PC-3 (cell line): ENCODE measurements at regions not wholly inside any gene's neighbourhood (a gene's known extent, or its start where the extent isn't known, plus 50 kb on each side); places are given as distances from the start of the nearest gene placed in this dataset.
"Not testable (repeated sequence)": the region's sequence is repeated elsewhere in the genome, so short reads cannot be mapped to it uniquely, and the experiment has no call there.

Source experiments
- ATAC-seq: fragments of 200-7000 bp; cut with Tn5 transposase; 2 replicates; pipeline ENCODE4 v1.9.1; 2020; ENCODE audit warnings: mild to moderate bottlenecking, moderate library complexity
- BruUV-seq: library from RNA; stranded (reverse); fragments of 400-500 nt; replicated peaks from 2 replicates; lab custom pipeline; 2021; lab: Mats Ljungman, UMichigan
- CTCF ChIA-PET: fragments of 300-600 bp; sonication (Branson Sonifier 250); formaldehyde crosslinking; loops from one replicate; lab custom pipeline; 2022; ENCODE audit warnings: antibody characterized with exemption; lab: Charles Lee
- POLR2A ChIA-PET: fragments of 300-600 bp; sonication (Branson Sonifier 250); formaldehyde crosslinking; loops from one replicate; lab custom pipeline; 2022; ENCODE audit warnings: antibody characterized with exemption; ENCODE audit not compliant: unreplicated experiment; lab: Charles Lee
- DNase-seq: peaks from one replicate; pipeline ENCODE4 v3.0.0-alpha.2; 2015
- H2AFZ ChIP-seq: fragments of 300-600 bp; sonication (generic); 2 replicates; pipeline ENCODE4 v1.6.0; 2016; ENCODE audit warnings: antibody characterized with exemption, low read length
- H3F3A ChIP-seq: fragments of 300-600 bp; sonication (generic); one replicate; pipeline ENCODE4 v1.6.0; 2017; ENCODE audit warnings: antibody characterized with exemption, low read length, control low read depth, mild to moderate bottlenecking; ENCODE audit not compliant: unreplicated experiment
- H3K27ac ChIP-seq: fragments of 300-600 bp; sonication (generic); 2 replicates; pipeline ENCODE4 v1.5.1; 2016; ENCODE audit warnings: mild to moderate bottlenecking, low read length
- H3K27me3 ChIP-seq: fragments of 300-600 bp; sonication (generic); 2 replicates; pipeline ENCODE4 v1.6.1; 2016; ENCODE audit warnings: low read length, mixed read lengths
- H3K36me3 ChIP-seq: fragments of 300-600 bp; sonication (generic); 2 replicates; pipeline ENCODE4 v1.6.1; 2016; ENCODE audit warnings: low read depth, mixed run types, low read length, mixed read lengths
- H3K4me1 ChIP-seq: fragments of 300-600 bp; sonication (generic); 2 replicates; pipeline ENCODE4 v1.5.1; 2016; ENCODE audit warnings: low read length; ENCODE audit not compliant: insufficient read depth
- H3K4me2 ChIP-seq: fragments of 300-600 bp; sonication (generic); 2 replicates; pipeline ENCODE4 v1.6.0; 2016; ENCODE audit warnings: low read length
- H3K4me3 ChIP-seq: fragments of 300-600 bp; sonication (generic); 2 replicates; pipeline ENCODE4 v1.5.1; 2016; ENCODE audit warnings: mild to moderate bottlenecking, low read length, mixed read lengths
- H3K79me2 ChIP-seq: fragments of 300-600 bp; sonication (generic); 2 replicates; pipeline ENCODE4 v1.6.1; 2017; ENCODE audit warnings: low read length, mixed read lengths
- H3K9ac ChIP-seq: fragments of 300-600 bp; sonication (generic); 2 replicates; pipeline ENCODE4 v1.6.0; 2016; ENCODE audit warnings: mild to moderate bottlenecking, low read length
- H3K9me2 ChIP-seq: fragments of 300-600 bp; sonication (generic); replicated peaks from 2 replicates; pipeline ENCODE4 v1.6.1; 2016; ENCODE audit warnings: mixed run types, low read length, mixed read lengths
- H3K9me3 ChIP-seq: fragments of 300-600 bp; sonication (generic); 2 replicates; pipeline ENCODE4 v1.6.1; 2016; ENCODE audit warnings: low read length, mixed read lengths
- H4K20me1 ChIP-seq: fragments of 300-600 bp; sonication (generic); 2 replicates; pipeline ENCODE4 v1.6.1; 2016; ENCODE audit warnings: low read length, mixed read lengths
- CTCF ChIP-seq: fragments of 300-600 bp; sonication (generic); conservative IDR thresholded peaks from 2 replicates; pipeline ENCODE4 v1.5.1; 2017; ENCODE audit warnings: antibody characterized with exemption, low read depth, mild to moderate bottlenecking, low read length
- EZH2 ChIP-seq: fragments of 300-600 bp; sonication (generic); IDR thresholded peaks from one replicate; pipeline ENCODE4 v1.6.1; 2017; ENCODE audit warnings: antibody characterized with exemption, mild to moderate bottlenecking, low read length; ENCODE audit not compliant: unreplicated experiment
- EZH2phosphoT487 ChIP-seq: fragments of 300-600 bp; sonication (generic); IDR thresholded peaks from 2 replicates; pipeline ENCODE4 v1.6.1; 2018; ENCODE audit warnings: mild to moderate bottlenecking, antibody characterized with exemption, low read length, borderline replicate concordance
- intact Hi-C: fragments of 100-400 bp; cut with micrococcal nuclease; formaldehyde crosslinking; loops from 2 replicates; pipeline ENCODE4 v1.9.0; 2023

- H2AFZ ChIP-seq, result no peak overlapping the region
- ChIA-PET POLR2A (no interaction called here), CTCF (no interaction called here)
- H3K36me3 ChIP-seq, result no peaks in the 10 kb centered on the region
- H3K9ac ChIP-seq, result no peak overlapping the region
- no peak overlapping the region for H3K4me3 ChIP-seq
- H3K79me2 ChIP-seq, result no peaks in the 10 kb centered on the region
- H3K9me3 ChIP-seq, result no peaks in the 10 kb centered on the region
- H3F3A ChIP-seq, result no peaks in the 10 kb centered on the region
- no TSS peak for BruUV-seq
- no peak overlapping the region for H3K27ac ChIP-seq
- H3K9me2 ChIP-seq, result no peaks in the 10 kb centered on the region
- intact Hi-C loops, result no loop called here
- no peak for ATAC-seq
- H3K4me2 ChIP-seq, result no peak overlapping the region
- H3K27me3 ChIP-seq, result 0 out of 2 replicates have a peak, but pooled peaks cover 5% of the 10 kb centered on the region
- no peak for DNase-seq
- TF ChIP-seq CTCF, result no peak
- no peak for TF ChIP-seq EZH2phosphoT487
- TF ChIP-seq EZH2, result no peak
- no peaks in the 10 kb centered on the region for H4K20me1 ChIP-seq
- H3K4me1 ChIP-seq, result no peaks in the 10 kb centered on the region
Observed at GRCh38 chr2:187187519-187187918, 260.5 kb downstream of the CALCRL start.

- H3K4me2 ChIP-seq, result no peak overlapping the region
- H3K9ac ChIP-seq, result no peak overlapping the region
- H3K27me3 ChIP-seq, result no peaks in the 10 kb centered on the region
- H3K9me2 ChIP-seq, result no peaks in the 10 kb centered on the region
- no peaks in the 10 kb centered on the region for H3K9me3 ChIP-seq
- no TSS peak for BruUV-seq
- no peaks in the 10 kb centered on the region for H3K79me2 ChIP-seq
- no peaks in the 10 kb centered on the region for H3F3A ChIP-seq
- POLR2A ChIA-PET, result no interaction called here
- ATAC-seq, result no peak
- no peaks in the 10 kb centered on the region for H3K4me1 ChIP-seq
- H2AFZ ChIP-seq, result no peak overlapping the region
- no peak overlapping the region for H3K27ac ChIP-seq
- no peaks in the 10 kb centered on the region for H3K36me3 ChIP-seq
- TF ChIP-seq EZH2, result no peak
- TF ChIP-seq CTCF, result no peak
- DNase-seq, result no peak
- intact Hi-C loops, result no loop called here
- CTCF ChIA-PET, result no interaction called here
- no peaks in the 10 kb centered on the region for H4K20me1 ChIP-seq
- no peak overlapping the region for H3K4me3 ChIP-seq
Observed at GRCh38 chr2:187180529-187180928, 267.5 kb downstream of the CALCRL start.

GRCh38 chr2:187178876-187179275 lies 269.2 kb downstream of the CALCRL start:
- H3K4me2 ChIP-seq, H3K27me3 ChIP-seq, intact Hi-C loops, H3K4me1 ChIP-seq, POLR2A ChIA-PET, H3K36me3 ChIP-seq, DNase-seq, H3K9me3 ChIP-seq, H3F3A ChIP-seq, H3K9me2 ChIP-seq, H3K9ac ChIP-seq, H2AFZ ChIP-seq, H4K20me1 ChIP-seq, ATAC-seq, H3K27ac ChIP-seq, H3K4me3 ChIP-seq, CTCF ChIA-PET, BruUV-seq, H3K79me2 ChIP-seq: not testable (repeated sequence)
